ENCODE measurements at regions not wholly inside any gene's neighbourhood (a gene's known extent, or its start where the extent isn't known, plus 50 kb on each side); places are given as distances from the start of the nearest gene placed in this dataset.

- H3K4me3 ChIP-seq (ENCODE audit: low read depth, low read length), result no peak overlapping the region
- DNase-seq (ENCODE audit: low read depth), result no peak
- no peak for TF ChIP-seq MYC (IDR thresholded peaks at IDR 0.05; ENCODE audit: low read depth, low read length)
- TF ChIP-seq, protein P1, sequence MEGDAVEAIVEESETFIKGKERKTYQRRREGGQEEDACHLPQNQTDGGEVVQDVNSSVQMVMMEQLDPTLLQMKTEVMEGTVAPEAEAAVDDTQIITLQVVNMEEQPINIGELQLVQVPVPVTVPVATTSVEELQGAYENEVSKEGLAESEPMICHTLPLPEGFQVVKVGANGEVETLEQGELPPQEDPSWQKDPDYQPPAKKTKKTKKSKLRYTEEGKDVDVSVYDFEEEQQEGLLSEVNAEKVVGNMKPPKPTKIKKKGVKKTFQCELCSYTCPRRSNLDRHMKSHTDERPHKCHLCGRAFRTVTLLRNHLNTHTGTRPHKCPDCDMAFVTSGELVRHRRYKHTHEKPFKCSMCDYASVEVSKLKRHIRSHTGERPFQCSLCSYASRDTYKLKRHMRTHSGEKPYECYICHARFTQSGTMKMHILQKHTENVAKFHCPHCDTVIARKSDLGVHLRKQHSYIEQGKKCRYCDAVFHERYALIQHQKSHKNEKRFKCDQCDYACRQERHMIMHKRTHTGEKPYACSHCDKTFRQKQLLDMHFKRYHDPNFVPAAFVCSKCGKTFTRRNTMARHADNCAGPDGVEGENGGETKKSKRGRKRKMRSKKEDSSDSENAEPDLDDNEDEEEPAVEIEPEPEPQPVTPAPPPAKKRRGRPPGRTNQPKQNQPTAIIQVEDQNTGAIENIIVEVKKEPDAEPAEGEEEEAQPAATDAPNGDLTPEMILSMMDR (IDR thresholded peaks at IDR 0.05; ENCODE audit: low read depth, low read length), result no peak
- no peak for TF ChIP-seq POLR2A (IDR thresholded peaks at IDR 0.05; ENCODE audit: extremely low read depth, insufficient read length)
- TF ChIP-seq, protein P2, sequence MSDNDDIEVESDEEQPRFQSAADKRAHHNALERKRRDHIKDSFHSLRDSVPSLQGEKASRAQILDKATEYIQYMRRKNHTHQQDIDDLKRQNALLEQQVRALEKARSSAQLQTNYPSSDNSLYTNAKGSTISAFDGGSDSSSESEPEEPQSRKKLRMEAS (IDR thresholded peaks at IDR 0.05; ENCODE audit: low read depth, low read length), result no peak
Measured at GRCh38 chr17:55652825-55653224, 69.8 kb downstream of the TMEM100 start.

- TF ChIP-seq, protein P2 (IDR thresholded peaks at IDR 0.05; ENCODE audit: low read depth, low read length), result no peak
- no peak for TF ChIP-seq MYC (IDR thresholded peaks at IDR 0.05; ENCODE audit: low read depth, low read length)
- DNase-seq (ENCODE audit: low read depth), result no peak
- no peak overlapping the region for H3K4me3 ChIP-seq (ENCODE audit: low read depth, low read length)
Measured at GRCh38 chr17:55652114-55652823, 70.4 kb downstream of the TMEM100 start.

DNA sequence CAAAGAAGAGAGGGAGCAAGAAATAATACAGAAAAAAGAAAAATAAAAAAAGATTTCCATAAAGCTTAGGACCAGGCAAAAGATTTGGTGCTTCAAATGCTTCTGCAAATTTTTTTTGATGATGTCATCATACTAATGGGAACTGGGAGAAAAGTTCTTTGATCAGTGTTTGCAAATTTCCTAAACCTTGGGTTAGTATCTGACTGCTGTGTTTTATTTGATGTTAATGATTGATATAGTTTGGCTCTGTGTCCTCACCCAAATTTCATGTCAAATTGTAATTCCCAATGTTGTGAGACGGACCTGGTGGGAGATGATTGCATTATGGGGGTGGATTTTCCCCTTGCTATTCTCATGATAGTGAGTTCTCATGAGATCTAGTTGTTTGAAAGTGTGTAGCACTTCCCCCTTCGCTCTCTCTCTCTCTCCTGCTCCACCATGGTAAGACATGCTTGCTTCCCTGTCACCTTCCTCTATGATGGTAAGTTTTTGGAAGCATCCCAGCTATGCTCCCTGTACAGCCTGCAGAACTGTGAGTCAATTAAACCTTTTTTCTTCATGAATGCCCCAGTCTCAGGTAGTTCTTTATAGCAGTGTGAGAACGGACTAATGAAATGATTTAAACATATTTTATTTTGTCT lies 72.6 kb downstream of the TMEM100 start:
- TF ChIP-seq, protein P1 (IDR thresholded peaks at IDR 0.05; ENCODE audit: low read depth, low read length), result no peak
- TF ChIP-seq POLR2A (IDR thresholded peaks at IDR 0.05; ENCODE audit: extremely low read depth, insufficient read length) (no peak), MYC (IDR thresholded peaks at IDR 0.05; ENCODE audit: low read depth, low read length) (no peak)
- TF ChIP-seq, protein P2 (IDR thresholded peaks at IDR 0.05; ENCODE audit: low read depth, low read length), result no peak
- no peak for DNase-seq (ENCODE audit: low read depth)
- H3K4me3 ChIP-seq (ENCODE audit: low read depth, low read length), result no peak overlapping the region

DNA sequence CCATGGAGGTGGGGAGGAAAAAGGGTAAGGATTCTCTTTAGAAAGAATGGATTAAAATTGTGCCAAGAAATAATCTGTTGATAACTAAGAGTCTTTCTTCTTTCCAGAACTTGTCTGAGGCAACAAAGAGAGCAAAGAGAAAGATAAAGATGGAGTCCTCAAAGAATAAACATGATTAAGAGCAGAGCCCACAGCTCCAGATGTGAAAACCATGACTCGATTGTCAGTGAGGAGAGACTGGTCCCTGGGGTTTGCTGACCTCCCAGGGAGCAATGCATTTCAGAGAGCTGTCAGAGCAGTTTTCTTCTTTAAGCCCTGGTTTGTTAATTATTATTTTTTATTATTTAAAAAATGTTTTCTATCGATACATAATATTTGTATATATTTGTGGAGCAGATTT lies 74.6 kb downstream of the TMEM100 start:
- TF ChIP-seq POLR2A (IDR thresholded peaks at IDR 0.05; ENCODE audit: extremely low read depth, insufficient read length), result no peak
- TF ChIP-seq, protein P2 (IDR thresholded peaks at IDR 0.05; ENCODE audit: low read depth, low read length), result no peak
- TF ChIP-seq, protein P1 (IDR thresholded peaks at IDR 0.05; ENCODE audit: low read depth, low read length), result no peak
- no peak for TF ChIP-seq MYC (IDR thresholded peaks at IDR 0.05; ENCODE audit: low read depth, low read length)
- H3K4me3 ChIP-seq (ENCODE audit: low read depth, low read length), result no peak overlapping the region
- DNase-seq (ENCODE audit: low read depth), result no peak

GRCh38 chr17:55645361-55645760 lies 77.3 kb downstream of the TMEM100 start:
- TF ChIP-seq, protein P1 (IDR thresholded peaks at IDR 0.05; ENCODE audit: low read depth, low read length), result no peak
- TF ChIP-seq MYC (IDR thresholded peaks at IDR 0.05; ENCODE audit: low read depth, low read length) (no peak), POLR2A (IDR thresholded peaks at IDR 0.05; ENCODE audit: extremely low read depth, insufficient read length) (no peak)
- TF ChIP-seq, protein P2 (IDR thresholded peaks at IDR 0.05; ENCODE audit: low read depth, low read length), result no peak
- no peak overlapping the region for H3K4me3 ChIP-seq (ENCODE audit: low read depth, low read length)
- DNase-seq (ENCODE audit: low read depth), result no peak

GRCh38 chr17:55644346-55644745 lies 78.3 kb downstream of the TMEM100 start:
- no peak overlapping the region for H3K4me3 ChIP-seq (ENCODE audit: low read depth, low read length)
- DNase-seq (ENCODE audit: low read depth), result no peak
- TF ChIP-seq, protein P1 (IDR thresholded peaks at IDR 0.05; ENCODE audit: low read depth, low read length), result no peak
- TF ChIP-seq, protein P2 (IDR thresholded peaks at IDR 0.05; ENCODE audit: low read depth, low read length), result no peak
- TF ChIP-seq MYC (IDR thresholded peaks at IDR 0.05; ENCODE audit: low read depth, low read length) (no peak), POLR2A (IDR thresholded peaks at IDR 0.05; ENCODE audit: extremely low read depth, insufficient read length) (no peak)
